Nephron progenitor cell (in vitro differentiated cells): ENCODE measurements at regions not wholly inside any gene's neighbourhood (a gene's known extent, or its start where the extent isn't known, plus 50 kb on each side); places are given as distances from the start of the nearest gene placed in this dataset.

Source experiments
- DNase-seq: peaks from one replicate; pipeline ENCODE4 v3.0.0; 2021
- H3K27ac Mint-ChIP-seq: 2 replicates; pipeline ENCODE4 v1.8.0; 2021; ENCODE audit warnings: mild to moderate bottlenecking, moderate library complexity, mixed read lengths
- H3K27me3 Mint-ChIP-seq: 2 replicates; pipeline ENCODE4 v1.8.0; 2021; ENCODE audit warnings: mild to moderate bottlenecking, low read depth, mixed read lengths; ENCODE audit not compliant: poor library complexity
- H3K36me3 Mint-ChIP-seq: 2 replicates; pipeline ENCODE4 v1.8.0; 2021; ENCODE audit warnings: low read depth, mixed read lengths
- H3K4me1 Mint-ChIP-seq: 2 replicates; pipeline ENCODE4 v1.8.0; 2021; ENCODE audit warnings: mixed read lengths
- H3K4me3 Mint-ChIP-seq: 2 replicates; pipeline ENCODE4 v1.8.0; 2021; ENCODE audit warnings: mild to moderate bottlenecking, moderate library complexity, mixed read lengths
- H3K9me3 Mint-ChIP-seq: 2 replicates; pipeline ENCODE4 v1.8.0; 2021; ENCODE audit warnings: mild to moderate bottlenecking, moderate library complexity, mixed read lengths
- CTCF ChIP-seq: fragments of 200-600 bp; sonication (generic); IDR thresholded peaks from 2 replicates; pipeline ENCODE4 v1.5.0; 2021; ENCODE audit warnings: antibody characterized with exemption

GRCh38 chr6:169954977-169955376 lies 203.6 kb downstream of the ERMARD start:
- Mint-ChIP-seq H3K27me3 (peaks cover 26% of the 10 kb centered on the region), H3K4me1 (peaks cover 41% of the 10 kb centered on the region), H3K9me3 (peaks cover 20% of the 10 kb centered on the region)

GRCh38 chr6:169953686-169954085 lies 202.3 kb downstream of the ERMARD start:
- Mint-ChIP-seq H3K36me3 (no peaks in the 10 kb centered on the region), H3K27me3 (peaks cover 27% of the 10 kb centered on the region), H3K27ac (no peak overlapping the region), H3K4me1 (peaks cover 28% of the 10 kb centered on the region), H3K9me3 (peaks cover 20% of the 10 kb centered on the region), H3K4me3 (no peak overlapping the region)
- no peak for DNase-seq
- no peak for TF ChIP-seq CTCF

More at GRCh38 chr6:169954977-169955376, 203.6 kb downstream of the ERMARD start:
- no peak overlapping the region for H3K27ac Mint-ChIP-seq
- H3K4me3 Mint-ChIP-seq, result no peak overlapping the region
- no peaks in the 10 kb centered on the region for H3K36me3 Mint-ChIP-seq
- no peak for DNase-seq
- no peak for TF ChIP-seq CTCF

- no peaks in the 10 kb centered on the region for H3K36me3 Mint-ChIP-seq
- H3K4me1 Mint-ChIP-seq, result peaks cover 8% of the 10 kb centered on the region
- DNase-seq, result no peak
- H3K9me3 Mint-ChIP-seq, result peaks cover 20% of the 10 kb centered on the region
- no peak overlapping the region for H3K4me3 Mint-ChIP-seq
- TF ChIP-seq CTCF, result no peak
- peaks cover 27% of the 10 kb centered on the region for H3K27me3 Mint-ChIP-seq
- no peak overlapping the region for H3K27ac Mint-ChIP-seq
These were observed 199.1 kb downstream of the ERMARD start for GRCh38 chr6:169950558-169950957.

GRCh38 chr6:169949511-169950097 lies 198.2 kb downstream of the ERMARD start:
- DNase-seq, result no peak
- Mint-ChIP-seq H3K4me3 (no peak overlapping the region), H3K27ac (no peak overlapping the region), H3K9me3 (peaks cover 29% of the 10 kb centered on the region), H3K36me3 (peaks cover 7% of the 10 kb centered on the region), H3K4me1 (peaks cover 4% of the 10 kb centered on the region), H3K27me3 (peaks cover 29% of the 10 kb centered on the region)
- TF ChIP-seq CTCF, result no peak

GRCh38 chr6:169946971-169947370 lies 195.5 kb downstream of the ERMARD start:
- no peak for TF ChIP-seq CTCF
- peaks cover 38% of the 10 kb centered on the region for H3K9me3 Mint-ChIP-seq
- peaks cover 31% of the 10 kb centered on the region for H3K27me3 Mint-ChIP-seq
- no peak overlapping the region for H3K27ac Mint-ChIP-seq
- no peak for DNase-seq
- no peak overlapping the region for H3K4me3 Mint-ChIP-seq
- H3K36me3 Mint-ChIP-seq, result peaks cover 28% of the 10 kb centered on the region
- H3K4me1 Mint-ChIP-seq, result peaks cover 10% of the 10 kb centered on the region

- peaks cover 24% of the 10 kb centered on the region for H3K4me1 Mint-ChIP-seq
- TF ChIP-seq CTCF, result no peak
- peaks cover 28% of the 10 kb centered on the region for H3K36me3 Mint-ChIP-seq
- peaks cover 34% of the 10 kb centered on the region for H3K27me3 Mint-ChIP-seq
- H3K27ac Mint-ChIP-seq, result no peak overlapping the region
- peaks cover 33% of the 10 kb centered on the region for H3K9me3 Mint-ChIP-seq
- no peak for DNase-seq
- no peak overlapping the region for H3K4me3 Mint-ChIP-seq
These were observed 193.7 kb downstream of the ERMARD start for GRCh38 chr6:169945117-169945516.
